Naive thymus-derived CD4-positive, alpha-beta T cell (primary cell): ENCODE measurements at regions not wholly inside any gene's neighbourhood (a gene's known extent, or its start where the extent isn't known, plus 50 kb on each side); places are given as distances from the start of the nearest gene placed in this dataset.

ENCODE experiments used
- ATAC-seq: fragments of 150-1000 bp; cut with Tn5 transposase; 2 replicates; pipeline ENCODE4 v1.10.0; 2021; ENCODE audit warnings: mild to moderate bottlenecking, moderate library complexity
- CTCF ChIA-PET: fragments of 350-600 bp; sonication (Branson Sonifier 250); formaldehyde crosslinking; loops from one replicate; lab custom pipeline; 2021; ENCODE audit warnings: antibody characterized with exemption; lab: Charles Lee
- POLR2A ChIA-PET: fragments of 350-600 bp; sonication (Branson Sonifier 250); formaldehyde crosslinking; loops from one replicate; lab custom pipeline; 2021; ENCODE audit warnings: antibody characterized with exemption, inconsistent platforms; lab: Charles Lee
- DNase-seq, 9 donors: peaks; one replicate each; pipeline versions ENCODE4 v3.0.0 to v3.0.0-alpha.2; 2020 to 2022; ENCODE audit warnings: mixed read lengths in 1 of 9
- H3K27ac ChIP-seq: one replicate; pipeline ENCODE4 v1.7.0; 2013; ENCODE audit warnings: mild to moderate bottlenecking, low read depth, low read length, moderate library complexity
- H3K27me3 ChIP-seq, 2 donors: one replicate each; pipeline ENCODE4 v1.7.0; 2013; ENCODE audit warnings: low read length in 2 of 2, mild to moderate bottlenecking in 2 of 2, moderate library complexity in 2 of 2; ENCODE audit not compliant: control insufficient read depth in 2 of 2, insufficient read depth in 2 of 2
- H3K36me3 ChIP-seq, 3 experiments: 1 replicate in 2 of 3; 2 replicates in 1 of 3; pipeline ENCODE4 v1.7.0; 2013; ENCODE audit warnings: low read length in 3 of 3, mild to moderate bottlenecking in 3 of 3, moderate library complexity in 1 of 3; ENCODE audit not compliant: insufficient read depth in 3 of 3, control insufficient read depth in 2 of 3
- H3K4me1 ChIP-seq, 2 donors: one replicate each; pipeline ENCODE4 v1.7.0; 2013; ENCODE audit warnings: low read length in 2 of 2, mild to moderate bottlenecking in 2 of 2, moderate library complexity in 1 of 2; ENCODE audit not compliant: control insufficient read depth in 2 of 2, insufficient read depth in 2 of 2
- H3K4me3 ChIP-seq: 2 replicates; pipeline ENCODE4 v1.7.0; 2013; ENCODE audit warnings: mild to moderate bottlenecking, low read length
- H3K9me3 ChIP-seq, 3 experiments: 1 replicate in 2 of 3; 2 replicates in 1 of 3; pipeline ENCODE4 v1.7.0; 2013; ENCODE audit warnings: low read length in 3 of 3; ENCODE audit not compliant: control insufficient read depth in 2 of 3
- H3K27ac Mint-ChIP-seq, 9 donors: one replicate each; pipeline ENCODE4 v1.8.0; 2020 to 2022; ENCODE audit warnings: mixed read lengths in 9 of 9, mild to moderate bottlenecking in 8 of 9, moderate library complexity in 5 of 9, inconsistent platforms in 2 of 9
- H3K27me3 Mint-ChIP-seq, 5 donors: one replicate each; pipeline ENCODE4 v1.8.0; 2021 to 2022; ENCODE audit warnings: mixed read lengths in 5 of 5, mild to moderate bottlenecking in 1 of 5
- H3K36me3 Mint-ChIP-seq, 5 donors: one replicate each; pipeline ENCODE4 v1.8.0; 2020 to 2022; ENCODE audit warnings: mixed read lengths in 5 of 5, mild to moderate bottlenecking in 3 of 5, inconsistent platforms in 1 of 5
- H3K4me1 Mint-ChIP-seq, 7 donors: one replicate each; pipeline ENCODE4 v1.8.0; 2020 to 2022; ENCODE audit warnings: mixed read lengths in 7 of 7, mild to moderate bottlenecking in 3 of 7, inconsistent platforms in 1 of 7
- H3K4me3 Mint-ChIP-seq, 10 donors: one replicate each; pipeline ENCODE4 v1.8.0; 2020 to 2022; ENCODE audit warnings: mild to moderate bottlenecking in 10 of 10, mixed read lengths in 10 of 10, moderate library complexity in 6 of 10, inconsistent platforms in 2 of 10
- H3K9me3 Mint-ChIP-seq, 11 donors: one replicate each; pipeline ENCODE4 v1.8.0; 2020 to 2022; ENCODE audit warnings: mixed read lengths in 11 of 11, mild to moderate bottlenecking in 4 of 11, inconsistent platforms in 1 of 11, moderate library complexity in 1 of 11
- intact Hi-C, 2 donors: fragments of 100-400 bp; cut with micrococcal nuclease; formaldehyde crosslinking; loops; one replicate each; pipeline ENCODE4 v1.15.1; 2023

DNA sequence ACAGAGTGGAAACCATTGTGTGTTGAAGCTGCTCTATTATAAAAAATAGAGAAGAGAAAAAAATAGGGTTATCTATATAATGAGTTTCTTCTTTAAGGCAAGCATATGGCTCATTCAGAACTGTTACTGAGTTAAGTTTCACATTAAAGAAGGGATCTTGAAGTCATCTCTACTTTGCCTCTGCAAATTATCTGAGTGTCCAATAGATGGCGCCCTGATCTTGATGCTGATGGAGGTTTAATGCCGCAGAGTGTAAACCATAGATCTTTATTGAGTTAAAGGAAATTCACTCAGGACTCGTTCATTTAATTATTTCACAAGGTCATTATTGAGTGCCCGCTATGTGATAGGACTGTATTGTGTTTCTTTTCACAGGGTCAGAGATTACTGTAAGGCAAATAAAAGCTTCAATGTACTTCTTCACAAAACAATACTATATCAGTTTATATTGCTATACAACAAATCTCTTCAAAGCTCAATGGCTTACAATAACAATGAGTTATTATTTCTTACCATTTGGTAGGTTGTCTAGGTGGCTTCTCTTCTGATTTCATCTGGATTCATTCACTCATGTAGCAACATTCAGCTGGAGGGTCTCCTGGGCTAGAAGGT lies 171.4 kb downstream of the NSUN3 start:
- ATAC-seq: no peak
- intact Hi-C loops: no loop called here
- CTCF ChIA-PET: no interaction called here

GRCh38 chr3:94241986-94242385 lies 179.1 kb downstream of the NSUN3 start:
- intact Hi-C loops: no loop called here
- no peak overlapping the region for H3K4me3 Mint-ChIP-seq
- no peaks in the 10 kb centered on the region for H3K36me3 ChIP-seq
- H3K4me1 ChIP-seq: no peaks in the 10 kb centered on the region
- H3K9me3 Mint-ChIP-seq: peaks cover 2 to 19% (median 5%) of the 10 kb centered on the region in 11 donors
- no peaks in the 10 kb centered on the region for H3K27me3 ChIP-seq
- no peak for DNase-seq
- H3K9me3 ChIP-seq: no peaks in the 10 kb centered on the region
- no peak overlapping the region for H3K4me3 ChIP-seq
- H3K27ac ChIP-seq: no peak overlapping the region
- CTCF ChIA-PET: no interaction called here
- ATAC-seq: no peak
- no peaks in the 10 kb centered on the region for H3K36me3 Mint-ChIP-seq
- H3K4me1 Mint-ChIP-seq: no peaks in the 10 kb centered on the region
- POLR2A ChIA-PET: no interaction called here
- peaks cover 0 to 16% (median 11%) of the 10 kb centered on the region in 5 donors for H3K27me3 Mint-ChIP-seq
- no peak overlapping the region for H3K27ac Mint-ChIP-seq

More for the DNA sequence above, 171.4 kb downstream of the NSUN3 start:
- H3K36me3 Mint-ChIP-seq: no peaks in the 10 kb centered on the region
- no peak overlapping the region for H3K27ac ChIP-seq
- POLR2A ChIA-PET: no interaction called here
- no peak overlapping the region for H3K4me3 Mint-ChIP-seq
- peaks cover 0 to 3% (median 0%) of the 10 kb centered on the region in 7 donors for H3K4me1 Mint-ChIP-seq
- H3K9me3 ChIP-seq: no peaks in the 10 kb centered on the region
- no peaks in the 10 kb centered on the region for H3K4me1 ChIP-seq
- no peaks in the 10 kb centered on the region for H3K27me3 ChIP-seq
- peaks cover 1 to 26% (median 5%) of the 10 kb centered on the region in 11 donors for H3K9me3 Mint-ChIP-seq
- H3K4me3 ChIP-seq: no peak overlapping the region
- H3K27ac Mint-ChIP-seq: no peak overlapping the region
- H3K36me3 ChIP-seq: no peaks in the 10 kb centered on the region
- no peak for DNase-seq
- H3K27me3 Mint-ChIP-seq: peaks cover 0 to 8% (median 0%) of the 10 kb centered on the region in 5 donors

GRCh38 chr3:94246171-94246570 lies 183.3 kb downstream of the NSUN3 start:
- no peaks in the 10 kb centered on the region for H3K4me1 ChIP-seq
- no peak overlapping the region for H3K27ac ChIP-seq
- H3K36me3 ChIP-seq: no peaks in the 10 kb centered on the region
- Mint-ChIP-seq H3K4me3 (no peak overlapping the region), H3K36me3 (no peaks in the 10 kb centered on the region), H3K4me1 (peaks cover 0 to 3% (median 0%) of the 10 kb centered on the region in 7 donors), H3K27ac (no peak overlapping the region), H3K27me3 (peaks cover 0 to 27% (median 22%) of the 10 kb centered on the region in 5 donors), H3K9me3 (peaks cover 0 to 13% (median 0%) of the 10 kb centered on the region in 11 donors)
- DNase-seq (no peak), ATAC-seq (no peak)
- no peak overlapping the region for H3K4me3 ChIP-seq
- CTCF ChIA-PET: no interaction called here
- intact Hi-C loops: no loop called here
- no peaks in the 10 kb centered on the region for H3K27me3 ChIP-seq
- POLR2A ChIA-PET: no interaction called here
- no peaks in the 10 kb centered on the region for H3K9me3 ChIP-seq

DNA sequence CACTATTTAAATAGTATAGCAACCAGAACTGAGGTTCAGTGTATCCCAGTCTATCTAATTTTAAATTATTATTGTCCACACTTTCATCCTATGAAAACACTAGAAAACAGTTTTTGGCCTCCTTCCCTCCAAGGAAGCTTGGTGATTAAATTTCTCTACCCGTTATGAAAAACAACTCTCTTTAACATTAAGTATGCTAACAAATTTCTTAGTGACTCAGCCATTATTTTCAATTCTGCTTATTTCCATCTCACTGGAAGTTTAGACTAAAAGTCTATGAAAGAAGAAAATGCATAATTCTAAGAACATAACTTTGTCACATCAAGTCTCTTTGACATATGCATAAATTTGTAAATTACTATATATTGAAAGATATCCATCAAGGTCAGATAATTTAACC lies 185.2 kb downstream of the NSUN3 start:
- CTCF ChIA-PET: no interaction called here
- Mint-ChIP-seq H3K27ac (no peak overlapping the region), H3K4me3 (no peak overlapping the region), H3K36me3 (no peaks in the 10 kb centered on the region), H3K4me1 (peaks cover 0 to 3% (median 0%) of the 10 kb centered on the region in 7 donors), H3K27me3 (peaks cover 0 to 34% (median 23%) of the 10 kb centered on the region in 5 donors), H3K9me3 (peaks cover 0 to 10% (median 0%) of the 10 kb centered on the region in 11 donors)
- Histone ChIP-seq H3K4me1 (no peaks in the 10 kb centered on the region), H3K27me3 (no peaks in the 10 kb centered on the region), H3K4me3 (no peak overlapping the region), H3K27ac (no peak overlapping the region), H3K36me3 (no peaks in the 10 kb centered on the region), H3K9me3 (no peaks in the 10 kb centered on the region)
- DNase-seq: no peak
- POLR2A ChIA-PET: no interaction called here
- intact Hi-C loops: no loop called here
- ATAC-seq: no peak

DNA sequence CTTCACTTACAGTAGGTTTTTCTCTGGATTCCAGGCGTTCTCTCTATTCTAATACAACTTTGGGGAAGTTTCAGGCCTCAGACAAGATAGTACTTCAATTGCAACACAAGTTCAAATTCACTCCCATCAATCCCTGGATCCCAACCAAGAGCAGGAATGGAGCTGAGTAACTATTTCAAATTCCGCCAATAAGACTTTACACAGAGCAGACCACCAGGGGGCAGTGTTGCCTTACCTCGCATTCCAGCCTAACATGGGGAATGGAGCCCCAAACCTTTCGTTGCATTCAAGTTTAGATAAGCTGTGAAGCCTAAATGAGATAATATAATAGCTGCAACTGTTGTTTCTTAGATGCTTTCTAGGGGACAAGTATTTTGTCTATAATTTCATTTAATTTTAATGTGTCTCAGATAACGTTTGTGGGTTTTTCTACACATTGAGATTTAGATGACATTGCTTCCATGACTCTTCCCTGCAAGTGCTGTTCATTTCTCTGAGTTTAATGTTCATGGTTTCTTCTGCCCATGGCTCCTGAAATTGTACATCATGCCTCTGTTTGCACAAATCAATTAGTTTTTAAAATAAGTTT lies 186.7 kb downstream of the NSUN3 start:
- Histone ChIP-seq H3K27me3 (no peaks in the 10 kb centered on the region), H3K36me3 (no peaks in the 10 kb centered on the region), H3K27ac (no peak overlapping the region), H3K4me1 (no peaks in the 10 kb centered on the region), H3K9me3 (no peaks in the 10 kb centered on the region), H3K4me3 (no peak overlapping the region)
- Mint-ChIP-seq H3K4me3 (peak overlapping the region in 1 of 10 donors; percentile 10), H3K27me3 (peaks cover 0 to 29% (median 22%) of the 10 kb centered on the region in 5 donors), H3K36me3 (no peaks in the 10 kb centered on the region), H3K4me1 (peaks cover 0 to 3% (median 0%) of the 10 kb centered on the region in 7 donors), H3K27ac (no peak overlapping the region), H3K9me3 (peaks cover 0 to under 1% (median 0%) of the 10 kb centered on the region in 11 donors)
- peak in 8 of 9 donors; percentile 16 to 65 (median 24) for DNase-seq
- intact Hi-C loops: loop anchor here in 1 of 2 donors (1.0 kb wide), 1 partner anchor 245 kb away; no protein-coding TSS in a partner anchor
- ChIA-PET POLR2A (no interaction called here), CTCF (no interaction called here)
- ATAC-seq: peak; percentile 75

- DNase-seq: no peak
- Histone ChIP-seq H3K9me3 (no peaks in the 10 kb centered on the region), H3K4me3 (no peak overlapping the region), H3K27ac (no peak overlapping the region), H3K4me1 (no peaks in the 10 kb centered on the region), H3K36me3 (no peaks in the 10 kb centered on the region), H3K27me3 (no peaks in the 10 kb centered on the region)
- Mint-ChIP-seq H3K36me3 (no peaks in the 10 kb centered on the region), H3K9me3 (no peaks in the 10 kb centered on the region), H3K27me3 (peaks cover 0 to 23% (median 20%) of the 10 kb centered on the region in 5 donors), H3K4me3 (no peak overlapping the region), H3K4me1 (peaks cover 0 to 3% (median 0%) of the 10 kb centered on the region in 7 donors), H3K27ac (no peak overlapping the region)
- ATAC-seq: no peak
- POLR2A ChIA-PET: no interaction called here
- CTCF ChIA-PET: interaction anchor here (0.6 kb wide), 1 partner anchor 30 kb away, joined by 3 read pairs; no protein-coding TSS in a partner anchor
- intact Hi-C loops: no loop called here
Observed at GRCh38 chr3:94251566-94251965, 188.7 kb downstream of the NSUN3 start.
